Left lobe of liver (tissue), 2 donors: ENCODE measurements at regions not wholly inside any gene's neighbourhood (a gene's known extent, or its start where the extent isn't known, plus 50 kb on each side); places are given as distances from the start of the nearest gene placed in this dataset.

Source experiments
- ATAC-seq: fragments of 200-7000 bp; cut with Tn5 transposase; one replicate; pipeline ENCODE4 v1.9.1; 2020; ENCODE audit warnings: mild to moderate bottlenecking, moderate library complexity
- DNase-seq: peaks from one replicate; pipeline ENCODE4 v3.0.0-alpha.2; 2020; ENCODE audit warnings: low spot score
- donor health status: DM: no; HTN: no; CAD: no; lungs with moderate emphysema.
- donor health status: DM: no; HTN: yes; CAD: no.

DNA sequence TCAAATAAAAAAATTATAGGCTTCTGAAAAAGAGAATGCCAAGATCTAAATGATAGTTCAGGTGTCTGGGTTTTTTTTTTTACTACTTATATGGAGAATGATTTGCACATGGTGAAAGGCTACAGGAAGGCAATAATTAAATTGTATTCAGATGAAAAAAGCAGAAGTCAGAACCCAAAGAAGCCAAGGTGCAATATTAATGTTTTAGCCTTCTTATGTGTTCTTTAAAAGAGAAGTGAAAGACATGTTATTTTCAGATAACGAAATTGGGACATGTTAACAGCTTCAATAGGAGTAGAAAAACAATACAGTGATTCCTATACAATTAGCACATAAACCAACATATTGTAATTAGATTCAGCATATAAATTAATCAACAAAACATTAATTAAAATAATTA is 452.9 kb upstream of the PRMT6 start:
- DNase-seq = no peak
- ATAC-seq = no peak

GRCh38 chr1:106608841-106609240 is 447.6 kb upstream of the PRMT6 start:
- DNase-seq (no peak), ATAC-seq (no peak)

DNA sequence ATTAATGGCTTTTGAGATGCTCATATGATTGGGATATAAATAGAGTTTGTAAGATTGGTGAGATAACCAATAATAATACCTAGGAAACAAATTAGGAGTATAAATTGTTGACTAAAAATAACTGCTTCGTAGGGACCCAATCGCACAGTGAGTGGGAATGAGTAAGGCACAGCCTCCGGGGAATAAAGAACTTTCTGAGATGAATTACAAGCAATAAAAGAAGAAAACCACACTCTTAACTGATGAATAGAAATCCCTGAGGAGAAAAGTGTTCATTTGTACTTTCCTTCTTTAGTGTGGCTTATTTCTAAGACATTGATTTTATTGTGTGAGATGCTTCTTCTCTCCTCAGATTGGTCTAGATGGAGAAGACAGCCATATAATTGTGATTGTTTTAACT is 443.4 kb upstream of the PRMT6 start:
- DNase-seq = no peak
- no peak for ATAC-seq

GRCh38 chr1:106613861-106614260 is 442.6 kb upstream of the PRMT6 start:
- no peak for DNase-seq
- ATAC-seq = no peak

DNA sequence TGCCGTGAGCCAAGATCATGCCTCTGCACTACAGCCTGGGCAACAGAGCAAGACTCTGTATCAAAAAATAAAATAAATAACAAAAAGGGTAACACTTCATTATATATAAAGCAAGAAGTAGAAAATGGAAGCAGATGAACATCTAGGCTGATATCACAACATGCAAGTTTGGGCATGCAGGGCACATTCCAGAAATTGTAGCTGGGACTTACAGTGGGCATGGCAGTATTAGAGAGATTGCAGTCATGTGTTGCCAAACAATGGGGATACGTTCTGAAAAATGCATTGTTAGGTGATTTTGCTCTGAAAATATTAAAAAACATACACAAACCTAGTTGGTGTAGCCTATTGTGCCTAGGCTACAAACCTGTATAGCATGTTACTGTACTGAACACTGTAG is 441.0 kb upstream of the PRMT6 start:
- no peak for DNase-seq
- no peak for ATAC-seq

DNA sequence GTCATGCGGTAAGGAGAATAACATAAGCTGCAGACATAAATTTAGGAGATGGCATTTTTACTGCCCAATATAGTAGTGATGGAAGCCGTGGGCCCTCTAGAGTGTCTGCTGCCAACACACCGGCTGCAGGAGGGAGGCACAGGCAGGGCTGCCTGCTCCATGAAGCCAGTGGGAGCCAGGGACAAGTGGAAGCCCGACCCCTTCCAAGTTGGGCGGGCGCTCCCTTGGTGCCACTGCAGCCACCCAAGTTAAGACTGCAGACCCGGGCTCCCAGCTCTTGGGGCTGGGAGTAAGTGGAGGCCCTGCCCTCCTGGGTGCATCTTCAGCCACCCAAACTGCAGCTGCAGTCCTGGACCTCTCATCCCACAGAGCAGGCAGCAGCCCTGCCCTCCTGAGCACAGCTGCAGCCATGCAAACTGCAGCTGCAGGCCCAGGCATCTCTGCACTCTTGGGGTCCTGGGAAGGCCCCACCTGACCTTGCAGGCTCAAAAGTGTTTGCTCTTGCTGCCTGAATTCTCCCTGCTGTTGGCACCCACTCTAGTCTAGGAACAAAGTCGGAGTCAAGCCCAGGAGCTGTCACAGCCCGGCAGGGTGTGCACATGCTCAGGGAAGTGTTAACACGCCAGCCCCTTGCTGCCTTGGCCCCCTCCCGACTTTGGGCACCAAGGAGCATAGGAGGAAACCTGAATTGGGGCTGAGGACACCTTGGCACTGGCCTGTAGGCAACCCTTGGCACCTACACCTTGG is 437.2 kb upstream of the PRMT6 start:
- DNase-seq (no peak), ATAC-seq (no peak)

- DNase-seq = no peak
- ATAC-seq = no peak
Measured at GRCh38 chr1:106619827-106620134, 436.7 kb upstream of the PRMT6 start.

- DNase-seq (no peak), ATAC-seq (no peak)
Measured at GRCh38 chr1:106620521-106620954, 435.9 kb upstream of the PRMT6 start.

DNA sequence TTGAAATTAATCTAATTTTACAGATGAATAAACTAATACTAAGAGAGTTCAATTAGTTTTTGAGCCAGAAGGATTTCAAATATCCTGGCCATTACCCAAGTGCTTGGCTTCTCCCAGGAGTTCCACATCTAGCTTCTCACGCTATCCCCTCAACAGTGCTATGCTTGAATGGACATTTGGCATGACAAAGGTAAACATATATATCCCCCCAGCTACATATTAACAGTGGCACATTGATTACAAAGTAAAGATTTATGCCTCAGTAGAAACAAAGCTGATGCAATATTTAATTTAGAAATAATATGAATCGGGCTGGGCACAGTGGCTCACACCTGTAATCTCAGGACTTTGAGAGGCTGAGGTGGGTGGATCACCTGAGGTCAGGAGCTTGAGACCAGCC is 434.6 kb upstream of the PRMT6 start:
- DNase-seq (no peak), ATAC-seq (no peak)

DNA sequence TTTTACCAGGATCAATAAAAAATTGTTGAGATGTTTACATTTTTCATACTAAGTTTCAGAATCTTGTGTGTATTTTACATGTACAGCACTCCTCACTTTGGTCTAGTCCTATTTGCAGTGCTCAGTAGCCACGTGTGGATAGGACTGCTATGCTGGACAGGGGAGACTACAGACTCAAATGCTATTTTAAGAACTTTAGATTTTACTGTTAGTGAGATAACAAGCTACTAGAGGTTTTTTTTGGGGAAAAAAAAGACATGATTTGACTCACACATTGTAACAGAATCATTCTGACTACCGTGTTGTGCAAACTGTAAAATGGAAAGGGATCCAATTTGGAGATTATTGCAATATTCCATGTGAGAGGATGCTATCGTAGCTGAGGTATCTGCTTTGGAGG is 418.9 kb upstream of the PRMT6 start:
- no peak for DNase-seq
- ATAC-seq = no peak

DNA sequence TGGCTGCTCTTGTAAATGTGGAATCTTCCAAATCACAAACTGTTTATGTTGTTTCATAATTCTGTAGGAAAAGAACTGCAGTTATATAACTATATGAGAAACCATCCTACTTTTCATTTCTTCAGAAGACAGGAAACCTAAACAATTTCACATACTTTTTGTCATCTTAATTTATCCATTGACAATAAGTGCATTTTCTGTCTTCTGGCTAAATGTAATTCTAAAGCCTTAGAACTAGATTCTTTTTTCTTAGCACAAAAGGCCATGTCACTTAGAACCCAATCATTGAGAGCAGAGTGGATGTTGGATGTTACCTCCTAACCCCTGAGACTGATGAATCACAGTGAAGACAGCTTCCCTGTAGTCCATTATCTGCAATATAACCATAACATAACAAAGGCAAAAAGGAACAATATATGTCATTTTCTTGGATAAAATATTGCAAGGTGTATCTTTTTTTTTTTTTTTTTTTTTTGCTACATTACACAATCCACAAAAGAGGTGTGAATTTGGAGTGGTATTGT is 410.2 kb upstream of the PRMT6 start:
- no peak for ATAC-seq

GRCh38 chr1:106646816-106647215 is 409.7 kb upstream of the PRMT6 start:
- ATAC-seq (no peak), DNase-seq (no peak)

More for the DNA sequence above, 410.2 kb upstream of the PRMT6 start:
- DNase-seq = no peak

- ATAC-seq = no peak
- DNase-seq = no peak
Measured at GRCh38 chr1:106651028-106651762, 405.3 kb upstream of the PRMT6 start.

DNA sequence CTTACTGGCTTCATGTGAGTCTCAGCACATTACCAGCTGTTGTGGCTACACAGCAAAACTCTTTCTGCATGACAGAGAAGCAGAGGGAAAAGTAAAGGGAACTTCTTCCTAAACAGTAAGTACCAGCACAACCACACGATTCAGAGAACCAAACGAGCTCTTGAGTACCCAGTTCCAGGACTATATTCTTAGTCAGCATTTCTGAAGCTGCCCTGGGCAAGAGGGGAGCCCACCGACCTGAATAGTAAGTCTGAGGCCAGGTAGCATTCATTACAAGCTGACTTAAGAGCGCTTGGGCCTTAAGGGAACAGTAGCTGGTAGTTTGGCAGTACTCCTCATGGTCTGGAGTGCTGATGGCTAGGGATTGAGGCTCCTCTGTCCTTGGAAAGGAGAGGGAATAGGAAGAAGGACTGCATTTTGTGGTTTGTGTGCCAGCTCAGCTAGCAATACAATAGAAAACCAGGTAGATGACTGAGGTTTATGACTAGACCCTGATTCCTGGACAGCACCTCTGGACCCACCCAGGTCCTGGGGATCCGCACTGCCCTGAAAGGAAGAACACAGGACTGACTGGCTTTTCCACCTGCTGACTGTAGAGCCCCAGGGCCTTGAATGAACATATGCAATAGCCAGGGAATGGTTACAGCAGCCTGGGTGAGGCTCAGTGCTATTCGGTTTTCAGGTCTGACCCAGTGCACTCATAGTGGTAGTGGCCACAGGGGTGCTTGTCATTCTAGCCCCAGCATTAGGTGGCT is 396.8 kb upstream of the PRMT6 start:
- DNase-seq (no peak), ATAC-seq (no peak)

DNA sequence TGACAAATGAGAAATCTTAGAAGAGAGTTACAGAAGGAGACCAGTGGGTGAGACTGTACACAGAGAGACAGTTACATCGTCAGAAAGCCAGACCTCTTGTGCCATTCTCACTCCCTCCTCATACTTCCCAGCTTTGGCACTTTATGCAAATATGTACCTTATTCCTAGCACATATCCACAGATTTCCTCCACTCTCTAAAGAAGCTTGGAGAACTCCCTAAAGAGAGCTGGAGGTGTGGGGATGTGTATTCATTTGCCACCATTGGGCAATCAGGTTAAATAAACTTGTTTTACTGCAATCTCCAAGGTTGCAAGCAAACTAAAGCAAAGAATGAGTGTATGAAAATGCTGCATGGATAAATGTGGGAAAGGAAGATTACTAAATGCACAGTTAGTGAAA is 380.9 kb upstream of the PRMT6 start:
- DNase-seq (no peak), ATAC-seq (no peak)

DNA sequence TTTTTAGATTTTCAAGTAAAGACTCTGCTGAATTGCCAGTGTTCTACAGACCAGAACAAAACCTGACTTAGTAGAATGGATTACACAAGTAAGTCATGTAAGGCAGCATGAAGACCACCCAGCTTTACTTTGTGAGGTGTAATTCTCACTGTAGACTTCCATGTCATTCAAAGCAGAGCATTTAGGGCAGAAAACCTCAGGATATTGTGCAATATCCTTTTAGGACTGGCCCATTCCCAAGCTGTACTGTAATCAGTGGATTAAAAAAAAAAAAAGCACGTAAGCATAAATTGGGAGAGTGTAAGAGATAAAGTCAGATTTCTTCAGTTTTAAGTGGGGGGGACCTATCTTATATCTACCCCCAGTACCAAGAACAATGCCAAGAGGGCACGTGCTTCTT is 380.5 kb upstream of the PRMT6 start:
- ATAC-seq (no peak), DNase-seq (no peak)

DNA sequence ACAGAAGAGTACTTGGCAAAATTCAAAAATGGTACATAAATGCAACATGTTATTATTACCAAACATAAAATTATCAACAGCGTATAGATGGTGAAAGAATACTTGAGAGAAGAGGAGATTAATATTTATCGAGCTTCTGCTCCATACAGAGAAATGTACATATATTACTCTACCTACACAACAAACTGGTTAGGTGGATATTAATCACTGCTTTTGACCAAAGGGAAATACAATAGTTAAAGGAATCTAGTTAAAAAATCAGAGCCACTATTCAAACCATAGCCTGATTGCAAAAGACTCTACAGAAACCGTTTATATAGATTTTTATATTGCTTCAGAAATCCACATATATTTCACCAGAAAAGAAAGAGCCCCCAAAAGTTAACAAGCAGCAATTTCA is 379.3 kb upstream of the PRMT6 start:
- no peak for ATAC-seq
- DNase-seq = no peak

DNA sequence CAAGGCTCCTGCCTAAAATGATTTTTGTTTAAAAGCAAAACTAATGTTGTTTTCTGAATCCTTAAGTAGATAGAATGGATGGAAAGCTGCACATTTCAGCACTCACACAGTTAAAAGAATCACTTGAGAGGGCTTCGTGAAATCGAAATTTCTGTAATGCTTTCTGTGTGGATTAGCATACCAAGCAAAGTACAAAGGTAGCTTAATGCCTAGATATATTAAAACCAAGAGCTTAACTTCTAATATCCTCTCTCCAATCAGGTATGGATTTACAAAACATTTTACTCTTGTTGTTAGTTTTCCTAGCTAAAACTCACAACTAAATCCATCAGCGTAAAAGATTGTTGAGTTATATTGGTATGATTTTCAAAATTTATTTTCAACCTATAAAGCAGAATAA is 378.8 kb upstream of the PRMT6 start:
- ATAC-seq = no peak
- DNase-seq = no peak

GRCh38 chr1:106678279-106679050 is 378.0 kb upstream of the PRMT6 start:
- DNase-seq (no peak), ATAC-seq (no peak)

- DNase-seq (no peak), ATAC-seq (no peak)
Measured at GRCh38 chr1:106680216-106680615, 376.3 kb upstream of the PRMT6 start.

DNA sequence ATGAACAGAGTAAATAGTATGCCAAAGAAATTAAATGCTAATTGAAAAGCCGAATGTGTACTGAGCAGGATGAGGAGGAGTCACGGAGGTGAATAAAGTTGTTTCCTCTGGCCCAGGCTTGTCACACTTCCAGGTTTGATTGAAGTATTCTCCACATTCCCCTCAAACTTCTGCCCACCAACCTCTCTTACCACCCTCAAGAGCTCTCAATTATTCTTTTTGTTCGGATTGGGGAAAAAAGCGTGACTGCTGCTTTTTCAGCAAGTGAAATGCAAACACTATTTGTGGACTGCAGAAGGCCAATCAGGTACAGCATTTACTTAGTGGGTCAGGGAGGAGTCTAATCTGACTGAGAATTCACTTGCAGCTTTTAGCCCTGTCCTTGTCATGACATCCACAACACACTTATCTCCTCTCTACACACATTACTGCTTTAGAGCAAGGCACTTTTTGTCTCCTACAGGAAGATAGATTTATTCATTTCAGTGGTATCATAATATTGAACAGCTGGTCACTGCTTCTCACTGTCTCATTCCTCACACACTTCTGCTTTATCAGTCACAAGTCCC is 375.6 kb upstream of the PRMT6 start:
- no peak for DNase-seq
- ATAC-seq = no peak
